HCT116 (cell line): ENCODE measurements at regions not wholly inside any gene's neighbourhood (a gene's known extent, or its start where the extent isn't known, plus 50 kb on each side); places are given as distances from the start of the nearest gene placed in this dataset.

Experiments
- ATAC-seq: fragments of 200-7000 bp; cut with Tn5 transposase; 2 replicates; pipeline ENCODE4 v1.9.1; 2020; ENCODE audit warnings: mild to moderate bottlenecking, moderate library complexity
- BruUV-seq: library from RNA; stranded (reverse); fragments of 400-500 nt; replicated peaks from 2 replicates; lab custom pipeline; 2021; lab: Mats Ljungman, UMichigan
- CTCF ChIA-PET: fragments of 300-600 bp; sonication (Branson Sonifier 250); formaldehyde crosslinking; loops from one replicate; lab custom pipeline; 2021; ENCODE audit warnings: antibody characterized with exemption; lab: Charles Lee
- POLR2A ChIA-PET: fragments of 300-600, 350-600 bp; sonication (Branson Sonifier 250); formaldehyde crosslinking; loops from one replicate; lab custom pipeline; 2021; ENCODE audit warnings: antibody characterized with exemption; lab: Charles Lee
- RAD21 ChIA-PET, 2 experiments: fragments of 300-600 bp; sonication (Branson Sonifier 250); formaldehyde crosslinking; loops; one replicate each; lab custom pipeline; 2023; ENCODE audit warnings: low total read pairs in 2 of 2; ENCODE audit not compliant: uncharacterized antibody in 2 of 2, unreplicated experiment in 2 of 2, low non-redundant PET in 1 of 2; lab: Charles Lee
- DNase-seq: peaks from one replicate; pipeline ENCODE4 v3.0.0-alpha.2; 2010; ENCODE audit warnings: low read depth, low spot score
- H2AFZ ChIP-seq: fragments of 200-600 bp; shearing (Covaris generic), sonication (generic); 2 replicates; pipeline ENCODE4 v1.6.1; 2017; ENCODE audit warnings: low read depth, mixed run types, mixed read lengths, antibody characterized with exemption, low read length; ENCODE audit not compliant: poor library complexity, severe bottlenecking
- H3K27ac ChIP-seq: 2 replicates; pipeline ENCODE4 v1.5.1; 2012; ENCODE audit warnings: low read depth, low read length
- H3K27me3 ChIP-seq: fragments of 200-600 bp; sonication (generic); 2 replicates; pipeline ENCODE4 v1.6.1; 2016; ENCODE audit warnings: mixed run types, low read length, mixed read lengths; ENCODE audit not compliant: insufficient read depth
- H3K36me3 ChIP-seq, 2 experiments: fragments of 200-500 bp in 1 of 2; fragments of 200-600 bp in 1 of 2; sonication (Bioruptor generic) in 1 of 2; sonication (generic) in 1 of 2; 2 replicates each; pipeline versions ENCODE4 v1.5.1 to v1.6.1; 2014 to 2016; ENCODE audit warnings: low read length in 2 of 2, inconsistent platforms in 1 of 2, mixed read lengths in 1 of 2, mixed run types in 1 of 2; ENCODE audit not compliant: insufficient read depth in 2 of 2, control insufficient read depth in 1 of 2
- H3K4me1 ChIP-seq, 2 experiments: fragments of 200-600 bp in 1 of 2; sonication (generic) in 1 of 2; 2 replicates each; pipeline versions ENCODE4 v1.5.1 to v1.6.1; 2012 to 2017; ENCODE audit warnings: low read length in 2 of 2, inconsistent platforms in 1 of 2, mild to moderate bottlenecking in 1 of 2, mixed read lengths in 1 of 2, mixed run types in 1 of 2, moderate library complexity in 1 of 2; ENCODE audit not compliant: insufficient read depth in 2 of 2, control insufficient read depth in 1 of 2
- H3K4me2 ChIP-seq: fragments of 200-600 bp; sonication (generic); 2 replicates; pipeline ENCODE4 v1.6.1; 2017; ENCODE audit warnings: mixed run types, low read length, mixed read lengths
- H3K4me3 ChIP-seq, 2 experiments: fragments of 200-600 bp in 1 of 2; sonication (generic) in 1 of 2; replicated peaks in 1 of 2; 2 replicates each; pipeline ENCODE4 v1.5.1; 2011 to 2016; ENCODE audit warnings: low read length in 2 of 2, control low read depth in 1 of 2, low read depth in 1 of 2, mild to moderate bottlenecking in 1 of 2, mixed read lengths in 1 of 2, mixed run types in 1 of 2
- H3K79me2 ChIP-seq: fragments of 200-600 bp; sonication (generic); 2 replicates; pipeline ENCODE4 v1.6.1; 2017; ENCODE audit warnings: mild to moderate bottlenecking, mixed run types, low read length, moderate library complexity, mixed read lengths; ENCODE audit not compliant: insufficient read depth
- H3K9ac ChIP-seq: fragments of 200-600 bp; sonication (generic); 2 replicates; pipeline ENCODE4 v1.6.1; 2016; ENCODE audit warnings: low read length, mixed read lengths
- H3K9me2 ChIP-seq: fragments of 200-600 bp; sonication (generic), shearing (Covaris generic); 2 replicates; pipeline ENCODE4 v1.6.1; 2017; ENCODE audit warnings: mixed run types, mild to moderate bottlenecking, moderate library complexity; ENCODE audit not compliant: insufficient read depth
- H3K9me3 ChIP-seq, 2 experiments: fragments of 200-500 bp in 1 of 2; fragments of 200-600 bp in 1 of 2; sonication (Bioruptor generic) in 1 of 2; sonication (generic) in 1 of 2; 2 replicates each; pipeline ENCODE4 v1.6.1; 2014 to 2017; ENCODE audit warnings: low read length in 2 of 2, mixed read lengths in 2 of 2, inconsistent platforms in 1 of 2, low read depth in 1 of 2, mild to moderate bottlenecking in 1 of 2, mixed run types in 1 of 2, moderate library complexity in 1 of 2; ENCODE audit not compliant: control insufficient read depth in 1 of 2, insufficient read depth in 1 of 2
- H4K20me1 ChIP-seq: fragments of 200-600 bp; sonication (generic), shearing (Covaris generic); 2 replicates; pipeline ENCODE4 v1.6.1; 2017; ENCODE audit warnings: mixed run types, mild to moderate bottlenecking, moderate library complexity; ENCODE audit not compliant: insufficient read depth
- EGR1 ChIP-seq: IDR thresholded peaks from 2 replicates; pipeline ENCODE4 v1.6.1; 2012; ENCODE audit warnings: low read depth
- EZH2phosphoT487 ChIP-seq: fragments of 200-600 bp; IDR thresholded peaks from 2 replicates; pipeline ENCODE4 v1.6.1; 2018; ENCODE audit warnings: antibody characterized with exemption, borderline replicate concordance
- POLR2AphosphoS5 ChIP-seq: IDR thresholded peaks from 2 replicates; pipeline ENCODE4 v1.6.1; 2011; ENCODE audit warnings: mild to moderate bottlenecking, low read depth, low read length, moderate library complexity
- REST ChIP-seq: IDR thresholded peaks from 2 replicates; pipeline ENCODE4 v1.6.1; 2012; ENCODE audit warnings: low read depth
- SP1 ChIP-seq: IDR thresholded peaks from 2 replicates; pipeline ENCODE4 v1.6.1; 2012; ENCODE audit warnings: low read depth
- YY1 ChIP-seq: IDR thresholded peaks from 2 replicates; pipeline ENCODE4 v1.6.1; 2011; ENCODE audit warnings: low read length, low read depth, moderate library complexity, mild to moderate bottlenecking; ENCODE audit not compliant: insufficient replicate concordance; ENCODE audit errors: extremely low read depth
- ZNF274 ChIP-seq: fragments of 200-500 bp; sonication (Bioruptor generic); IDR thresholded peaks from 2 replicates; pipeline ENCODE4 v1.6.1; 2014; ENCODE audit warnings: mild to moderate bottlenecking, low read depth, low read length, inconsistent platforms
- intact Hi-C: fragments of 100-400 bp; cut with micrococcal nuclease; formaldehyde crosslinking; loops from 2 replicates; pipeline ENCODE4 v1.10.0; 2022
- TF ChIP-seq, protein P1 (sequence below): IDR thresholded peaks from 2 replicates; pipeline ENCODE4 v1.6.1; 2012
- TF ChIP-seq, protein P2 (sequence below): IDR thresholded peaks from 2 replicates; pipeline ENCODE4 v1.6.1; 2011; ENCODE audit warnings: mild to moderate bottlenecking, low read length, moderate library complexity; ENCODE audit not compliant: insufficient replicate concordance; ENCODE audit errors: extremely low read depth

DNA sequence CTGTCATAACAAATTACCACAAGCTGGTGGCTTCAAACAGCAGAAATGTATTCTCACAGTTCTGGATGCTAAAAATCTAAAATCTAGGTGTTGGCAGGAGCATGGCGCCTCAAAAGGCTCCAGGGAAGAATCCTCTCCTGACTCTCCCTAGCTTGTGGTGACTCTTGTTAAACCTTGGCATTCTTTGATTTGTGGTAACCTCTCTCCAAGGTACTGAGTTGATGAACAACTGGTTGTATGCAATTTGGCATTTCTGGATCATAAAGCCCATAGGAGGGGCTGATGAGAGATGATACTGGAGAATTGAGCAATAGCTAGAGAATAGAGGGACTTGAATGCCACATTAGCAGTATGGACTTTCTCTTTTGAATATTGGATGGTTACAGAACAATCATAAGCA is 821.8 kb downstream of the TBL1XR1 start:
- Histone ChIP-seq H3K9me2 (no peaks in the 10 kb centered on the region), H3K4me3 (no peak overlapping the region), H3K4me2 (no peak overlapping the region), H3K9ac (no peak overlapping the region), H3K27ac (no peak overlapping the region), H3K79me2 (no peaks in the 10 kb centered on the region), H3K9me3 (no peaks in the 10 kb centered on the region), H2AFZ (no peak overlapping the region), H3K27me3 (no peaks in the 10 kb centered on the region)
- RAD21 ChIA-PET, result no interaction called here
- CTCF ChIA-PET, result no interaction called here
- intact Hi-C loops, result no loop called here
- no peak for ATAC-seq
- POLR2A ChIA-PET, result no interaction called here
- no TSS peak for BruUV-seq
- TF ChIP-seq REST (peak; percentile 31; the same call in 1 of the 2 replicates), YY1 (no peak)
- TF ChIP-seq, all 23 proteins: peak for 1
- DNase-seq, result no peak
- no peaks in the 10 kb centered on the region for H3K4me1 ChIP-seq
- H4K20me1 ChIP-seq, result no peaks in the 10 kb centered on the region
- H3K36me3 ChIP-seq, result no peaks in the 10 kb centered on the region

DNA sequence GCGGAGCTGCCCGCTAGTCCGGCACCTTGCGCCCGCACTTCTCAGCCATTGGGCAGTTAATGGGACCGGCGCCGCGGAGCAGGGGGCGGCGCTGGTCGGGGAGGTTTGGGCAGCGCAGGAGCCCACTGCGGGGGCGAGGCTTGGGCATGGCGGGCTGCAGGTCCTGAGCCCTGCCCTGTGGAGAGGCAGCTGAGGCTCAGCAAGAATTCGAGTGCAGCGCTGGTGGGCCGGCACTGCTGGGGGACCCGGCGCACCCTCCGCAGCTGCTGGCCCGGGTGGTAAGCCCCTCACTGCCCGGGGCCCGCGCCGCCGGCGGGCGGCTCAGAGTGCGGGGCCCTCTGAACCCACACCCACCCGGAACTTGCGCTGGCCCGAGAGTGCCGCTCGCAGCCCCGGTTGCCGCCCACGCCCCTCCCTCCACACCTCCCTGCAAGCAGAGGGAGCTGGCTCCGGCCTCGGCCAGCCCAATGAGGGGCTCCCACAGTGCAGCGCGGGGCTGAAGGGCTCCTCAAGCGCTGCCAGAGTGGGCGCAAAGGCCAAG is 835.0 kb downstream of the TBL1XR1 start:
- no peak overlapping the region for H3K27ac ChIP-seq
- H3K4me1 ChIP-seq, result no peaks in the 10 kb centered on the region
- no peaks in the 10 kb centered on the region for H3K79me2 ChIP-seq
- no peak for ATAC-seq
- no peaks in the 10 kb centered on the region for H3K9me2 ChIP-seq
- H3K36me3 ChIP-seq, result no peaks in the 10 kb centered on the region
- no peak overlapping the region for H3K4me3 ChIP-seq
- H3K9ac ChIP-seq, result no peak overlapping the region
- ChIA-PET POLR2A (no interaction called here), RAD21 (no interaction called here), CTCF (no interaction called here)
- intact Hi-C loops, result no loop called here
- no peaks in the 10 kb centered on the region for H4K20me1 ChIP-seq
- no peaks in the 10 kb centered on the region for H3K27me3 ChIP-seq
- H3K9me3 ChIP-seq, result no peaks in the 10 kb centered on the region
- BruUV-seq, result no TSS peak
- H3K4me2 ChIP-seq, result no peak overlapping the region
- H2AFZ ChIP-seq, result no peak overlapping the region
- DNase-seq, result no peak
- TF ChIP-seq EZH2phosphoT487 (no peak), ZNF274 (no peak), REST (no peak), POLR2AphosphoS5 (no peak), SP1 (no peak), EGR1 (no peak)
- TF ChIP-seq, protein P1, sequence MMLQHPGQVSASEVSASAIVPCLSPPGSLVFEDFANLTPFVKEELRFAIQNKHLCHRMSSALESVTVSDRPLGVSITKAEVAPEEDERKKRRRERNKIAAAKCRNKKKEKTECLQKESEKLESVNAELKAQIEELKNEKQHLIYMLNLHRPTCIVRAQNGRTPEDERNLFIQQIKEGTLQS, result no peak
- TF ChIP-seq, protein P2, sequence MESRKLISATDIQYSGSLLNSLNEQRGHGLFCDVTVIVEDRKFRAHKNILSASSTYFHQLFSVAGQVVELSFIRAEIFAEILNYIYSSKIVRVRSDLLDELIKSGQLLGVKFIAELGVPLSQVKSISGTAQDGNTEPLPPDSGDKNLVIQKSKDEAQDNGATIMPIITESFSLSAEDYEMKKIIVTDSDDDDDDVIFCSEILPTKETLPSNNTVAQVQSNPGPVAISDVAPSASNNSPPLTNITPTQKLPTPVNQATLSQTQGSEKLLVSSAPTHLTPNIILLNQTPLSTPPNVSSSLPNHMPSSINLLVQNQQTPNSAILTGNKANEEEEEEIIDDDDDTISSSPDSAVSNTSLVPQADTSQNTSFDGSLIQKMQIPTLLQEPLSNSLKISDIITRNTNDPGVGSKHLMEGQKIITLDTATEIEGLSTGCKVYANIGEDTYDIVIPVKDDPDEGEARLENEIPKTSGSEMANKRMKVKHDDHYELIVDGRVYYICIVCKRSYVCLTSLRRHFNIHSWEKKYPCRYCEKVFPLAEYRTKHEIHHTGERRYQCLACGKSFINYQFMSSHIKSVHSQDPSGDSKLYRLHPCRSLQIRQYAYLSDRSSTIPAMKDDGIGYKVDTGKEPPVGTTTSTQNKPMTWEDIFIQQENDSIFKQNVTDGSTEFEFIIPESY, result no peak
